Activated B cell treated with CpG ODN at 0.5 μM for 24 hours (primary cell): ENCODE measurements at regions not wholly inside any gene's neighbourhood (a gene's known extent, or its start where the extent isn't known, plus 50 kb on each side); places are given as distances from the start of the nearest gene placed in this dataset.

Experiments used
- ATAC-seq: fragments of 200-7000 bp; cut with Tn5 transposase; one replicate; pipeline ENCODE4 v1.10.0; 2021; ENCODE audit warnings: low read depth, mild to moderate bottlenecking, moderate library complexity
- CTCF ChIA-PET: fragments of 350-600 bp; sonication (Branson Sonifier 250); formaldehyde crosslinking; loops from one replicate; lab custom pipeline; 2021; ENCODE audit warnings: antibody characterized with exemption; lab: Charles Lee
- POLR2A ChIA-PET: fragments of 350-600 bp; sonication (Branson Sonifier 250); formaldehyde crosslinking; loops from one replicate; lab custom pipeline; 2021; ENCODE audit warnings: antibody characterized with exemption; lab: Charles Lee
- DNase-seq: peaks from one replicate; pipeline ENCODE4 v3.0.0; 2022
- H3K27ac Mint-ChIP-seq: one replicate; pipeline ENCODE4 v1.8.0; 2020; ENCODE audit warnings: mixed read lengths
- H3K27me3 Mint-ChIP-seq: one replicate; pipeline ENCODE4 v1.8.0; 2021; ENCODE audit warnings: mixed read lengths
- H3K36me3 Mint-ChIP-seq: one replicate; pipeline ENCODE4 v1.8.0; 2021; ENCODE audit warnings: low read depth, mixed read lengths
- H3K4me1 Mint-ChIP-seq: one replicate; pipeline ENCODE4 v1.8.0; 2021; ENCODE audit warnings: mixed read lengths
- H3K4me3 Mint-ChIP-seq: one replicate; pipeline ENCODE4 v1.8.0; 2020; ENCODE audit warnings: mild to moderate bottlenecking, mixed read lengths
- H3K9me3 Mint-ChIP-seq: one replicate; pipeline ENCODE4 v1.8.0; 2020; ENCODE audit warnings: mixed read lengths
- intact Hi-C: fragments of 100-400 bp; cut with micrococcal nuclease; formaldehyde crosslinking; loops from one replicate; pipeline ENCODE4 v1.15.1; 2024
- TF ChIP-seq, protein P1 (sequence below): fragments of 200-600 bp; IDR thresholded peaks from one replicate; pipeline ENCODE4 v1.8.0; 2022; ENCODE audit warnings: antibody characterized with exemption, mild to moderate bottlenecking

DNA sequence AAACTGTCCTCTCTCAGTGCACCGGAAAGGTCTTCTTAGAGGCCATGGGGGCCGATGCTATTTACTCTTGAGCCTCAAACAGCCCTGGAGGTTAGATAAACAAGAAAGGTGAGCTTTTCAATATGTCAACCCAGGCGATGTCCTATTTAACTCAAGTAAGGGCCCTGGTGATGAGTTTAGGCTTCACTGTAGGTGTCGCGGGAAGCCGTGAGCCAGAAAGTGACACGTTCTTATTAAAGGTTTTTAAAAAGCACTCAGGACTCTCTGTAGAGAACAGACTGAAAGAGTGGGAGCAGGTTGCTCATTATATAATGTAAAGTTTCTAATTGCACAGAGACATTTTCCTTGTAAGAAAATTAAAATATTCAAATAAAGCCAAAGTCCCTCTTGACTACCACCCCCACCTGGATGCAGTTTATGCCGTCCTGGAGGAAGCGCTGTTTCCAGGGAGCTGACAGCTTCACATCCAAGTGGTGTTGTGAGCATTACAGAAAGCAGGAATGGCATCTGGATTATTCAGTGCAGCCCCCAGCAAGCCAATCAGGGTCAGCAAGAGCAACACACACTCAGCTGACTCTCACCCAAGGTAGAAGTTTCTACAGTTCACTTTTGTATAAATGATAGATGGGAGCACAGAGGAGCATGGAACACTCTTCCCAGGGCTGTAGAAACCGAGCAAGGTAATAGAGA, 280.3 kb downstream of the DRD1 start:
- no peaks in the 10 kb centered on the region for H3K27me3 Mint-ChIP-seq
- H3K4me3 Mint-ChIP-seq = no peak overlapping the region
- no peaks in the 10 kb centered on the region for H3K9me3 Mint-ChIP-seq
- ATAC-seq = no peak
- DNase-seq = no peak
- no peaks in the 10 kb centered on the region for H3K36me3 Mint-ChIP-seq
- no peak overlapping the region for H3K27ac Mint-ChIP-seq
- H3K4me1 Mint-ChIP-seq = no peaks in the 10 kb centered on the region
- intact Hi-C loops = no loop called here
- POLR2A ChIA-PET = no interaction called here
- CTCF ChIA-PET = no interaction called here
- TF ChIP-seq, protein P1, sequence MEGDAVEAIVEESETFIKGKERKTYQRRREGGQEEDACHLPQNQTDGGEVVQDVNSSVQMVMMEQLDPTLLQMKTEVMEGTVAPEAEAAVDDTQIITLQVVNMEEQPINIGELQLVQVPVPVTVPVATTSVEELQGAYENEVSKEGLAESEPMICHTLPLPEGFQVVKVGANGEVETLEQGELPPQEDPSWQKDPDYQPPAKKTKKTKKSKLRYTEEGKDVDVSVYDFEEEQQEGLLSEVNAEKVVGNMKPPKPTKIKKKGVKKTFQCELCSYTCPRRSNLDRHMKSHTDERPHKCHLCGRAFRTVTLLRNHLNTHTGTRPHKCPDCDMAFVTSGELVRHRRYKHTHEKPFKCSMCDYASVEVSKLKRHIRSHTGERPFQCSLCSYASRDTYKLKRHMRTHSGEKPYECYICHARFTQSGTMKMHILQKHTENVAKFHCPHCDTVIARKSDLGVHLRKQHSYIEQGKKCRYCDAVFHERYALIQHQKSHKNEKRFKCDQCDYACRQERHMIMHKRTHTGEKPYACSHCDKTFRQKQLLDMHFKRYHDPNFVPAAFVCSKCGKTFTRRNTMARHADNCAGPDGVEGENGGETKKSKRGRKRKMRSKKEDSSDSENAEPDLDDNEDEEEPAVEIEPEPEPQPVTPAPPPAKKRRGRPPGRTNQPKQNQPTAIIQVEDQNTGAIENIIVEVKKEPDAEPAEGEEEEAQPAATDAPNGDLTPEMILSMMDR = no peak

DNA sequence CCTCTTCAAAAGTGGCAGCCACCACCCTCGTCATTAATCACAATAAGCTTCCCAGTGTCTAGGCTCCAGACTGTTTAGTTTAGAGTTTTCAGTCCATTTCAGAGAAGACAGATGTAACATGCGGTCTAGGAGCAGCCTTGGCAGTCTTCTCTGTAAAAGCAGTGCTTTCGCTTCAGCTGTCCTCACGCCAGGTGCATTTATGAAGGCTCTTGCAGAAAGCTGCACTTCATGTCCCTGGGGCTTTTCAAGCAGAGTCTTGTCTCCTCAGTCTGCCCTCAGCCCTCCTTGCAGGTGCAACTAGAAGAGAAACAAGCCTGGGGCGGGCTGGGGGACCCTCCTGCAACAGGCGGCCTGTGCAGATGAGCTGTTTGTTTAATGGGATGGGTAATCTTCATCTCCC, 281.9 kb downstream of the DRD1 start:
- CTCF ChIA-PET = no interaction called here
- Mint-ChIP-seq H3K9me3 (no peaks in the 10 kb centered on the region), H3K4me1 (no peaks in the 10 kb centered on the region), H3K36me3 (no peaks in the 10 kb centered on the region), H3K4me3 (no peak overlapping the region), H3K27me3 (no peaks in the 10 kb centered on the region), H3K27ac (no peak overlapping the region)
- DNase-seq = no peak
- POLR2A ChIA-PET = no interaction called here
- TF ChIP-seq, protein P1 = no peak
- ATAC-seq = no peak
- intact Hi-C loops = no loop called here

DNA sequence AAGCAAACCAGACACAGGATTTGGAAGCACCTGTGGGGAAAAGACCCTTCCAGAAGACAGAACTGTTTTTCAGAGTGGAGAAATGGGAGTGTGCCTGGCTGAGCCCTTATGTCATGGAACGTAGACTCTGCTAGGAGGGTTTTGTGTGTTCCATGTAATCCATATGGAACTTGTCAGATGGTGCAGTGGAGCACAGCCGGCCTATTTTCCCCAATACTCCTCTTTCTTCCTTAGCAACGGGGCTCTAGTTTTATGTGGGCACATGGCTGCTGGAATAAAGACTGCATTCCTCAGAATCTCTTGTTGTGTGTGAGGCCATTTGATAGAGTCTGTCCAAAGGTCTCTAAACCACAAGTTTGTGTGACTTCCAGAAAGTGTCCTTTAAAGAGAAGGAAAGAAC, 284.0 kb downstream of the DRD1 start:
- no peaks in the 10 kb centered on the region for H3K4me1 Mint-ChIP-seq
- TF ChIP-seq, protein P1 = no peak
- H3K9me3 Mint-ChIP-seq = no peaks in the 10 kb centered on the region
- ChIA-PET CTCF (no interaction called here), POLR2A (no interaction called here)
- H3K36me3 Mint-ChIP-seq = no peaks in the 10 kb centered on the region
- no peak for ATAC-seq
- H3K27me3 Mint-ChIP-seq = no peaks in the 10 kb centered on the region
- no peak overlapping the region for H3K27ac Mint-ChIP-seq
- DNase-seq = no peak
- no peak overlapping the region for H3K4me3 Mint-ChIP-seq
- intact Hi-C loops = no loop called here

DNA sequence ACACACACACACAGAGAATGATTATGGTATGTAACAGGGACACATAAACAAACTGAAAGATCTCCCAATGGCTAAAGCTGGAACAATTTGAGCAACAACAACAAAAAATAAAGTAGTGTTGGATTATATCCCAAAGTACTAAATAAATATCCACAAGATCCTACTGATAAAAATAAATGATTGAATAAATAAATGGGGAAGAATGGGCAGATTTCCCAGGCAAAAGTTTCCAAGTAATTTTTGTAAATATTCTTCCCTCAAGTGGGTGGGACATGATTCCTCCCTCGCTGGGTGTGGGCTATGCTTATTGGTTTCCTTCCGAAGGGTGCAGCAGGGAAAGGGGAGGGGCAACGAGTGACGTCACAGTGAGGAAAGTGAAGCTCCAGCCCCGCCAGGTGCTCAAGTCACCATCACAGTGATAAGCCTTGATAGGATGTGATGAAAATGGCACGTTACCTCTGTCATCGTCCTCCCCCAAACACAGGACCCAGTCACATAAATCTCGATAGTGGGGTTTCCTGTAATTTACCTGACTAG, 295.3 kb downstream of the DRD1 start:
- no peaks in the 10 kb centered on the region for H3K36me3 Mint-ChIP-seq
- H3K4me1 Mint-ChIP-seq = no peaks in the 10 kb centered on the region
- H3K27me3 Mint-ChIP-seq = no peaks in the 10 kb centered on the region
- TF ChIP-seq, protein P1 = no peak
- DNase-seq (no peak), ATAC-seq (no peak)
- CTCF ChIA-PET = no interaction called here
- no peak overlapping the region for H3K4me3 Mint-ChIP-seq
- intact Hi-C loops = no loop called here
- H3K9me3 Mint-ChIP-seq = peaks cover 23% of the 10 kb centered on the region
- POLR2A ChIA-PET = no interaction called here
- H3K27ac Mint-ChIP-seq = no peak overlapping the region

DNA sequence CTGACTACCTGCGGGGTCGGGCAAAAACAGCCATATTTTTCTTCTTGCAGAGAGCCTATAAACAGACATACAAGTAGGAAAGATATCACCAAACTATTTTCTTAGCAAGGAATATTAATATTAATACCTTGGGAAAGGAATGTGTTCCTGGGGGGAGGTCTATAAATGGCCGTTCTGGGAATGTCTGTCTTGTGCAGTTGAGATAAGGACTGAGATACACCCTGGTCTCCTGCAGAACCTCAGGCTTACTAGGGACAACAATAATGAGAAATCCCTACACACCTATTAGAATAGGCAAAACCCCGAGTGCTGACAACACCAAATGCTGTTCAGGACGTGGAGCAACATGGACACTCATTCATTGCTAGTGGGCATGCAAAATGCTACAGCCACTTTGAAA, 297.2 kb downstream of the DRD1 start:
- no peak for DNase-seq
- H3K4me3 Mint-ChIP-seq = no peak overlapping the region
- H3K27ac Mint-ChIP-seq = no peak overlapping the region
- ChIA-PET POLR2A (no interaction called here), CTCF (no interaction called here)
- no peaks in the 10 kb centered on the region for H3K4me1 Mint-ChIP-seq
- H3K36me3 Mint-ChIP-seq = no peaks in the 10 kb centered on the region
- no peak for ATAC-seq
- peaks cover 25% of the 10 kb centered on the region for H3K9me3 Mint-ChIP-seq
- no peaks in the 10 kb centered on the region for H3K27me3 Mint-ChIP-seq
- intact Hi-C loops = no loop called here
- TF ChIP-seq, protein P1 = no peak
